OCI-LY3 (cell line): ENCODE measurements at regions not wholly inside any gene's neighbourhood (a gene's known extent, or its start where the extent isn't known, plus 50 kb on each side); places are given as distances from the start of the nearest gene placed in this dataset.

Source experiments
- H2AFZ ChIP-seq: fragments of 200-600, 300-600 bp; shearing (Covaris generic); 2 replicates; pipeline ENCODE4 v1.6.0; 2014; ENCODE audit warnings: antibody characterized with exemption, low read depth, low read length
- H3K27ac ChIP-seq: fragments of 200-600, 300-600 bp; sonication (generic); 2 replicates; pipeline ENCODE4 v1.5.1; 2014; ENCODE audit warnings: mild to moderate bottlenecking, low read length, moderate library complexity, mixed read lengths
- H3K27me3 ChIP-seq: fragments of 200-600, 300-600 bp; sonication (generic); 2 replicates; pipeline ENCODE4 v1.6.1; 2014; ENCODE audit warnings: low read depth, low read length, mixed read lengths
- H3K36me3 ChIP-seq: fragments of 200-600, 300-600 bp; sonication (generic); replicated peaks from 2 replicates; pipeline ENCODE3; 2014; ENCODE audit warnings: low read depth, low read length, mixed read lengths
- H3K4me1 ChIP-seq: fragments of 300-600, 200-600 bp; sonication (generic); 2 replicates; pipeline ENCODE4 v1.6.1; 2014; ENCODE audit warnings: low read length, mixed read lengths
- H3K4me2 ChIP-seq: fragments of 200-600, 300-600 bp; sonication (generic); 2 replicates; pipeline ENCODE4 v1.6.1; 2014; ENCODE audit warnings: low read length, mixed read lengths
- H3K4me3 ChIP-seq: fragments of 300-600, 200-600 bp; sonication (generic); 2 replicates; pipeline ENCODE4 v1.5.1; 2014; ENCODE audit warnings: antibody characterized with exemption, mild to moderate bottlenecking, low read length, moderate library complexity
- H3K79me2 ChIP-seq: fragments of 300-600, 200-600 bp; shearing (Covaris generic); 2 replicates; pipeline ENCODE4 v1.6.1; 2014; ENCODE audit warnings: mild to moderate bottlenecking, low read length, mixed read lengths
- H3K9ac ChIP-seq: fragments of 300-600, 200-600 bp; shearing (Covaris generic); 2 replicates; pipeline ENCODE4 v1.6.0; 2014; ENCODE audit warnings: mild to moderate bottlenecking, low read length, moderate library complexity
- H3K9me3 ChIP-seq: fragments of 200-600, 300-600 bp; shearing (Covaris generic); 2 replicates; pipeline ENCODE4 v1.6.1; 2014; ENCODE audit warnings: low read length, mixed read lengths; ENCODE audit not compliant: insufficient read depth
- H4K20me1 ChIP-seq: fragments of 200-600, 300-600 bp; sonication (generic); 2 replicates; pipeline ENCODE4 v1.6.1; 2016; ENCODE audit warnings: low read length, mixed read lengths; ENCODE audit not compliant: insufficient read depth
- CTCF ChIP-seq: fragments of 200-600, 300-600 bp; sonication (generic); IDR thresholded peaks from 2 replicates; pipeline ENCODE4 v1.5.1; 2014; ENCODE audit warnings: antibody characterized with exemption, low read length, low read depth
- EZH2phosphoT487 ChIP-seq: fragments of 200-600 bp; shearing (Covaris generic); IDR thresholded peaks from 2 replicates; pipeline ENCODE4 v1.6.1; 2018; ENCODE audit warnings: antibody characterized with exemption, mixed run types, low read depth

- TF ChIP-seq CTCF (no peak), EZH2phosphoT487 (no peak)
- Histone ChIP-seq H3K27me3 (no peaks in the 10 kb centered on the region), H3K27ac (no peak overlapping the region), H2AFZ (peak overlapping the region; percentile 30; the same call in 1 of the 2 replicates), H3K4me2 (peak overlapping the region; percentile 43), H3K79me2 (no peaks in the 10 kb centered on the region), H3K4me1 (peaks cover 20% of the 10 kb centered on the region), H3K9ac (no peak overlapping the region), H4K20me1 (no peaks in the 10 kb centered on the region), H3K36me3 (no peaks in the 10 kb centered on the region), H3K9me3 (no peaks in the 10 kb centered on the region), H3K4me3 (no peak overlapping the region)
Observed at GRCh38 chr4:181971973-181972372, 271.2 kb upstream of the TENM3 start.

GRCh38 chr4:181976764-181977163 is 266.4 kb upstream of the TENM3 start:
- H3K4me1 ChIP-seq: peaks cover 3% of the 10 kb centered on the region
- no peak overlapping the region for H3K4me3 ChIP-seq
- H3K36me3 ChIP-seq: no peaks in the 10 kb centered on the region
- no peak overlapping the region for H3K27ac ChIP-seq
- no peak overlapping the region for H3K9ac ChIP-seq
- H3K4me2 ChIP-seq: no peak overlapping the region
- H4K20me1 ChIP-seq: no peaks in the 10 kb centered on the region
- TF ChIP-seq CTCF: no peak
- no peak for TF ChIP-seq EZH2phosphoT487
- H3K27me3 ChIP-seq: no peaks in the 10 kb centered on the region
- H2AFZ ChIP-seq: no peak overlapping the region
- H3K9me3 ChIP-seq: no peaks in the 10 kb centered on the region
- no peaks in the 10 kb centered on the region for H3K79me2 ChIP-seq

GRCh38 chr4:181982437-181982836 is 260.8 kb upstream of the TENM3 start:
- Histone ChIP-seq H3K4me2 (no peak overlapping the region), H4K20me1 (no peaks in the 10 kb centered on the region), H3K36me3 (no peaks in the 10 kb centered on the region), H3K9me3 (no peaks in the 10 kb centered on the region), H3K27me3 (no peaks in the 10 kb centered on the region), H3K27ac (no peak overlapping the region), H3K4me3 (no peak overlapping the region), H2AFZ (no peak overlapping the region), H3K4me1 (peaks cover 6% of the 10 kb centered on the region), H3K9ac (no peak overlapping the region), H3K79me2 (no peaks in the 10 kb centered on the region)
- no peak for TF ChIP-seq CTCF
- no peak for TF ChIP-seq EZH2phosphoT487

- no peaks in the 10 kb centered on the region for H3K9me3 ChIP-seq
- H3K4me3 ChIP-seq: no peak overlapping the region
- H4K20me1 ChIP-seq: no peaks in the 10 kb centered on the region
- no peaks in the 10 kb centered on the region for H3K79me2 ChIP-seq
- TF ChIP-seq CTCF (no peak), EZH2phosphoT487 (no peak)
- H3K9ac ChIP-seq: no peak overlapping the region
- no peak overlapping the region for H3K4me2 ChIP-seq
- H2AFZ ChIP-seq: no peak overlapping the region
- H3K4me1 ChIP-seq: peaks cover 10% of the 10 kb centered on the region
- H3K27ac ChIP-seq: no peak overlapping the region
- no peaks in the 10 kb centered on the region for H3K36me3 ChIP-seq
- no peaks in the 10 kb centered on the region for H3K27me3 ChIP-seq
Observed at GRCh38 chr4:181982856-181983255, 260.3 kb upstream of the TENM3 start.
